Stimulated activated CD4-positive, alpha-beta T cell treated with anti-CD3 and anti-CD28 coated beads, Interleukin-2, amount 100 ng/mL, for 48 hours (primary cell): ENCODE measurements at regions not wholly inside any gene's neighbourhood (a gene's known extent, or its start where the extent isn't known, plus 50 kb on each side); places are given as distances from the start of the nearest gene placed in this dataset.
"Not testable (repeated sequence)": the region's sequence is repeated elsewhere in the genome, so short reads cannot be mapped to it uniquely, and the experiment has no call there.

Experiments used
- DNase-seq, 2 donors: peaks; one replicate each; pipeline ENCODE4 v3.0.0-alpha.2; 2020

- no peak for DNase-seq
Observed at GRCh38 chr10:124176349-124177179, 83.2 kb upstream of the CHST15 start.

DNA sequence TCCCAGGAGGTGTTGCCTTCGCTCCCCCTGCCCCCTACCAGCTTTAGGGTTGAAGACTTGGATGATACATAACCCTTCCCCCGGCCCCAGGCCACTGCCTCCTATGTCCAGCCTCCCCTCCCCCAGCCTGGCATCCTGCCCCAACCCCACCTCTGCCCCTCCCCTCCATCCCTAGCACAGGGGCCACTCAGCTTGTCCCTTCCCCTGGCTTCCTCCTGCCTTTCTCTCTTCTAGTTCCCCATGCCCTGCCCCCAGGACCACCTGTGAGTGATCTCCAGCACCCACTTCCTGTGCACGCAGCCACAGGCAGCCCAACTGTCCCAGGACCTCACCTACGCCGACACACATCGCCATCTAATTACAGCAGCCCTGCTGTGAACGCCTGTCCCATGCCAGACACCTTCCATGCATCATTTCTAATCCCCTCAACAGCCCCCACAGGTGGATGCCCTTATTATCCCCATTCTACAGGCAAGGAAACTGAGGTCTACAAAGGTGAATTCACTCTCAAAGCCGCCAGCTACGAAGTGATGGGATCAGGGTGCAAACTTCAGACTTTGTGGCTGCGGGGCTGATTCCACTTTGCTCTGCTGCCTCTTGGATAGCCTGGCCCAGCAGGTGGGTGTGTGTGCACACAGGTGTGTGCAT lies 82.4 kb upstream of the CHST15 start:
- no peak for DNase-seq

DNA sequence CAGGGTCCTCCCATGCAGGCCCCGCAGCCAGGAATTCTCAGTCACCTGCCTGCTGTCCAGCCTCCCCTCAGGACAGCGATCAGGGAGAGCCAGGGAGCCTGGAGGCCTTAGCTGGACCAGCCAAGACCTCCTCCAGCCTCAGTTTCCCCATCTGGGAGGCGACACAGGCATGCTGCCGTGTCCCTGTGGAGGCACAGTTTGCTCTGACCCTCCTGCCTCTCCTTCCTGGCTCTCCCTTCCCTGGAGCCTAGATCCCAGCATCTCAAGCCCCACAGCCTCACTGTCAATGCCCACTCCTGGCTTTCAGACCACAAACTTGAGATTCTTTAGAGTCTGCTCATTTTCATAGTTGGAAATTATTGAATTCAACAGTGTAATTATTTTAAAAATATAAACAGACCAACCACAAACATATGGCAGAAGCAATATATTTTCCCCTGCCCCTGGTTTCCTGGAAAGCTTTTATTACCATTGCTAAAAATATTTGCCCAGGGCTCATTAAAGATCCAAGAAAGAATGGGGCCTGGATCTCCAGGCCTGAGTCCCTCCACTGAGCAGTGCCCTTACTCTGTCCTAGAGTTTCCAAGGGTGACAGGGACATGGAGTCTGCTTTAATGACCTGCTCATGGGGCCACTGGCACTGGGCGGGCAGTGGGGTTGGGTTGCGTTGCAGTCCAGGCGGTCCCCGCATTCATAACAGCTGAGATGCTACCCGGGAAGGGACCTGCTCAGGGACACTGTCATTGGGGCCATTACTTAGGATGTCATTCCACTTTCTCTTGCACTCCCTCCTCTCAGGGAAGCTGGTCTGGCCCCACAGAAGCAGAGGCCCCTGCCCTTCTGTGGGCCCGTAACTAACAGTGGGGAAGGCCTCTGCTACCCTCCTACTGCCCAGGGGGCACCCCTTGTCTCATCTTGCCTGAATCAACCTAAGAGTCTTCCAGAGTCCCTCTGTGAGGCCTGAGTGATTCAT lies 81.6 kb upstream of the CHST15 start:
- no peak for DNase-seq

DNA sequence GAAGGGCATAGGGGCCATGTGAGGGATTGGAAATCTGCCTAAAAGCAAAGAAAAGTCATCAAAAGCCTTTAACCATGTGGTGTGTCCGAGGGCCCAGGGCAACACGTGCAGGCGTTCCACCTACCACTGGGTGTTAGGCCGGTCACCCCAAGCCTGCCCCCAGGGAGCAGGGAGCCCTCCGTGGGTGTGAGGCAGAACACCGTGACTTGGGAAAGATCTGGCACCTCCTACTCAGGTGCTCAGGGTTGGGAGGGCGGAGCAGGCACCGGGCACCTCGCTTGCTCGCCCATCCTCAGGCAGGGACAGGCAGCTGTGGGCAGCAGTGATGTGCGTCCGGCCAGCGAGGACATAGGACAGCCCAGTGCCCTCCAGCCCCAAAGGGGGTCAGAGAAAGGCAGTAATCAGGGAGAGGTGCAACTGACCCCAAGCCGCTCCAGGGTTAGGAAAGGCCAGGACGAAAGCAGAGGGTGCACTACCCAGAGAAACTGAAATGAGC lies 80.7 kb upstream of the CHST15 start:
- no peak for DNase-seq

- no peak for DNase-seq
Observed at GRCh38 chr10:124173298-124173900, 80.0 kb upstream of the CHST15 start.

- no peak for DNase-seq
Observed at GRCh38 chr10:124172181-124172916, 79.0 kb upstream of the CHST15 start.

DNA sequence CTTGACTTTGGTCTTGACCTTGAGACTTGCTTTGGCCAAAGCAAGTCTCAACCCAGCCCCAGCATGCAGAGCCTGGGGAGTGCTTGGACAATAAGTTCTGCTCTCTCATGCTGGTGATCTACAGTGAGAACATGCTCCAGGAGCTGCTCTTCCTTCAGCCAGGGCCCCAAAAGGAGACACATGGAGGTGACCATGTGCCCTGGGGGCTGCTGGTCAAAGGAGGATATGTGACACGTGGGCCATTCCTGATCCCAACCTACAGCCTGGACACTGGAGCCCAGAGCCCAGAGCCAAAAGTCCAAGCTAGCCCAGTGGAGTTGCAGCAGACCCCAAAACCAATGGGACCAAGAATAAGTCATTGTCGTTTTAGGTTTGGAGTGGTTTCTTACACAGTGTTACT lies 78.2 kb upstream of the CHST15 start:
- no peak for DNase-seq

GRCh38 chr10:124170631-124171030 lies 77.2 kb upstream of the CHST15 start:
- DNase-seq = no peak

- no peak for DNase-seq
Observed at GRCh38 chr10:124168991-124169802, 75.8 kb upstream of the CHST15 start.

GRCh38 chr10:124168581-124168980 lies 75.2 kb upstream of the CHST15 start:
- no peak for DNase-seq

- not testable (repeated sequence) for DNase-seq
Observed at GRCh38 chr10:124167925-124168324, 74.5 kb upstream of the CHST15 start.

- no peak for DNase-seq
Observed at GRCh38 chr10:124166431-124167125, 73.2 kb upstream of the CHST15 start.

DNA sequence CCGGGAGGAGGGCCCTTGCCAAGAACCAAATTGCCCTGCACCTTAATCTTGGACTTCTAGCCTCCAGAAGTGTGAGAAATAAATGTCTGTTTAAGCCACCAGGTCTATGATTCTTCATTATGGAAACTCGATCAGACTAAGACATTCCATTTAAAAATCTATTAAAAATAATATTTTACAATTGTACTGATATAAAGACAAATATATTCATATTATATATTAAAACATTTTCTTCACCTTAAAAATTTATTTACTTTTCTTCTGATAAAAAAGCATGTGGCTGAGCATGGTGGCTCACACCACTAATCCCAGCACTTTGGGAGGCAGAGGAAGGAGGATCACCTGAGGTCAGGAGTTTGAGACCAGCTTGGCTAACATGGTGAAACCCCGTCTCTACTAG lies 72.4 kb upstream of the CHST15 start:
- no peak for DNase-seq

- no peak for DNase-seq
Observed at GRCh38 chr10:124165311-124165710, 71.9 kb upstream of the CHST15 start.

- DNase-seq = no peak
Observed at GRCh38 chr10:124164264-124164663, 70.9 kb upstream of the CHST15 start.

- DNase-seq = no peak
Observed at GRCh38 chr10:124162774-124163354, 69.5 kb upstream of the CHST15 start.

DNA sequence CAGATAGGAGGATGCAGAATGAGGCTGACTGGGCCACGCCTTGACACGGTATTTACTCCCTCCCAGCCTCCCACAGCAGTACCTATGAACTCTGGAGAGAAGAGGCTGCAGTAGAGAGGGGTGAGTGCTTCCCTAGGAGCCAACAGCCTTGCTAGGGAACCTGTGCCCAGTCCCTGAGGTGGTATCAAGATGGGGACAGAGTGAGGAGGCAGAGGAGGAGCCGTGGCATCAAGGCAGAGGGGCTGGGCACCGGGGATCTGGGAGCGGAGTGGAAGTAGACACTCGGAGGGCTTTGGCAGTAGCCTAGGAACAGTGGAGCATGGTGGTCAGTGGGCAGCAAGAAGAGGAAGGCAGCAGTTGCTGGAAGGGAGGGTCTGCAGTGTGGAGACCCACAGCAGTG lies 68.7 kb upstream of the CHST15 start:
- DNase-seq = no peak

- no peak for DNase-seq
Observed at GRCh38 chr10:124161601-124162000, 68.2 kb upstream of the CHST15 start.

DNA sequence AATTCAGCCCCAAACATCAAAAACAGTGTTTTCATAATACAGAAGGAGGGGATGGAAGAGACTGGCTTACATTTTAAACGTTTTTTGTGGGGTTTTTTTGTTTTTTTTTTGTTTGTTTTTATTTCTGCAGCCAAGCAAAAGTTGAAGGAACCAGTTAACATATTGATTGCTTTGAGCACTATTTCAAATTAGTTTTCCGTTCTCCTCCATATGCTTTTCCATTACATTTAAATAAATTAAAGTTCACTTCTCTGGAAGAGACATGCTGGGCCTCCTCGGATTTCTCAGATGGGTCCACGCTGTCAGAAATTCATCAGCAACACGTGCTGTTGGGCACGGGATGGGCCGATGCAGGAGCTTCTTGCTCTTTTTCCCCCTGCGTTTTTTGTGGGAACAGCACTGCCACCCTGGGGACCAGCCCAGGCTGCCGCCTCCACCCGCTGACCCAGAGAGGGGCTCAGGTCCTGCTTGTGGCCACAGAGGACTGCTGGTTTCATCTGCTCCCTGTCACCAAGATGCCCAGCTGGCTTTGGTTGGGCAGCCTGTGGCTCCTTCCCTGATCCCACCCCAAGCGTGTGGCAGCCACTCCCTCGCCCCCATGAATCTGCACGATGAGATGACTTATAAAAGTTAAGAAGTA lies 67.7 kb upstream of the CHST15 start:
- no peak for DNase-seq

DNA sequence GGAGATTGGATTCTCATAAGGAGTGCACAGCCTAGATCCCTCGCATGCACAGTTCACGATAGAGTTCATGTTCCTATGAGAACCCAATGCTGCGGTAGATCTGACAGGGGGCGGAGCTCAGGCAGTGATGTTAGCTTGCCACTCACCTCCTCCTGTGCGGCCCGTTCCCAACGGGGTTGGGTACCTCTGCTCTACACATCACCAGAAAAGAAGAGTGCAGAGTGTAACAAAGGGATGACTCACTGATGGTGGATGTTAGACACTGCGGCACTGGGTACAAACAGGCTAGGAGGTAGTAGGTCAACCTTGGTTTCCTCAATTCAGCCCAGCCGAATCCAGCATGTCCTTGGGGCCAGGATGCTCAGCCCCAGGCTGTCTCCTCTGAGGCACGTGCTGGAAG lies 66.8 kb upstream of the CHST15 start:
- DNase-seq = no peak
